ENCODE measurements at regions not wholly inside any gene's neighbourhood (a gene's known extent, or its start where the extent isn't known, plus 50 kb on each side); places are given as distances from the start of the nearest gene placed in this dataset.

DNA sequence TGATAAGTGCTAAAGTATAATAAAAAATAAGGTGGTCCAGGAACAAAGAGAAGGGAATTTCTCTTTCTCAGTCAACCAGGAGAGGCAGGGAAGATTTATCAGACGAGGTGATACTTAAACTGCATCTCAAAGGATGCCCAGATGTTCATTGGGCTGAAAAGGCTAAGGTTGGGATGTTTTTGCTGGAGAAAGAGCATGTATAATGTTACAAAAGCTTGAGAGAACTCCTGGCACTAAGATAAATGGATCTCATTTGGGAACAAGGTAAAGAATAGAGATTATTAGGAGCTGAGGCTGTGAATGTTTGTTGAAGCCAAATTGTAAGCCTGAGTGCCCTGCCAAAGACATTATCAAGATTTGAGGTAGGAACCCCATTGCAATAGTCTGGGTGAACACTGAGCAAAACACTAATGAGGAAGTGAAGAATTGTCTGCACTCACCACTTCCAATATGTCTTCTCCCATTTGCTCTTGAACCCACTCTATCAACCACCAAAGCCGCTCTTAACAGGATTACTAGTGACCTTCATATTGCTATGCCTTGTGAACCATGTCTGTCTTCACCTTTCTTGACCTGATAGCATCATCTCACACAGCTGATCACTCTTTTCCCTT, 149.0 kb upstream of the ARID2 start:
- no peaks in the 10 kb centered on the region for H3K9me3 ChIP-seq
- no peak for DNase-seq
- H3K36me3 ChIP-seq, result no peaks in the 10 kb centered on the region
- peaks cover 9% of the 10 kb centered on the region for H3K27me3 ChIP-seq
- TF ChIP-seq, protein P1, sequence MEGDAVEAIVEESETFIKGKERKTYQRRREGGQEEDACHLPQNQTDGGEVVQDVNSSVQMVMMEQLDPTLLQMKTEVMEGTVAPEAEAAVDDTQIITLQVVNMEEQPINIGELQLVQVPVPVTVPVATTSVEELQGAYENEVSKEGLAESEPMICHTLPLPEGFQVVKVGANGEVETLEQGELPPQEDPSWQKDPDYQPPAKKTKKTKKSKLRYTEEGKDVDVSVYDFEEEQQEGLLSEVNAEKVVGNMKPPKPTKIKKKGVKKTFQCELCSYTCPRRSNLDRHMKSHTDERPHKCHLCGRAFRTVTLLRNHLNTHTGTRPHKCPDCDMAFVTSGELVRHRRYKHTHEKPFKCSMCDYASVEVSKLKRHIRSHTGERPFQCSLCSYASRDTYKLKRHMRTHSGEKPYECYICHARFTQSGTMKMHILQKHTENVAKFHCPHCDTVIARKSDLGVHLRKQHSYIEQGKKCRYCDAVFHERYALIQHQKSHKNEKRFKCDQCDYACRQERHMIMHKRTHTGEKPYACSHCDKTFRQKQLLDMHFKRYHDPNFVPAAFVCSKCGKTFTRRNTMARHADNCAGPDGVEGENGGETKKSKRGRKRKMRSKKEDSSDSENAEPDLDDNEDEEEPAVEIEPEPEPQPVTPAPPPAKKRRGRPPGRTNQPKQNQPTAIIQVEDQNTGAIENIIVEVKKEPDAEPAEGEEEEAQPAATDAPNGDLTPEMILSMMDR (IDR thresholded peaks at IDR 0.05; ENCODE audit: low read depth, low read length), result no peak
- no peak overlapping the region for H3K4me3 ChIP-seq (ENCODE audit: low read depth, low read length)
- no peaks in the 10 kb centered on the region for H3K4me1 ChIP-seq

GRCh38 chr12:45581112-45581511, 148.4 kb upstream of the ARID2 start:
- Histone ChIP-seq H3K27me3 (peaks cover 10% of the 10 kb centered on the region), H3K4me3 (ENCODE audit: low read depth, low read length) (no peak overlapping the region), H3K9me3 (no peaks in the 10 kb centered on the region), H3K4me1 (no peaks in the 10 kb centered on the region), H3K36me3 (no peaks in the 10 kb centered on the region)
- DNase-seq, result no peak
- TF ChIP-seq, protein P1 (IDR thresholded peaks at IDR 0.05; ENCODE audit: low read depth, low read length), result no peak

DNA sequence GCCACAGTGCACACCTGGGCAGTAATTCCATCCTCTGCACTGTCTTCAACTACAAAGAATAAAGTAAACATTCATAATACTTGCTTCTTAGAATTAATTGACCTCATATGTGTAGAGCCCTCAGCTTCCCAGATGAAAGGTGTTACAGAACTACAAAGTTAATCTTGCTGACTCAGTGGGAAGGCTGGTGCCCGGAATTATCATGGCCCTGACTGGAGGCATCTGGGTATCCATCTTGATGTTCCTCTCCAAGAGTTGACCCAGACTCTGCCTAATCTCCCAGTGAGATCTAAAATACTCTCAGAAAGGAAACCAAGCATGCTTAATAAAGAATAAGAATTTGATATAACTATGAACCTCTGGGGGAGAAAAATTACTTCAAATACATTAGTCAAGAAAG, 147.0 kb upstream of the ARID2 start:
- Histone ChIP-seq H3K36me3 (no peaks in the 10 kb centered on the region), H3K4me1 (no peaks in the 10 kb centered on the region), H3K27me3 (peaks cover 11% of the 10 kb centered on the region), H3K9me3 (no peaks in the 10 kb centered on the region), H3K4me3 (ENCODE audit: low read depth, low read length) (no peak overlapping the region)
- TF ChIP-seq, protein P1 (IDR thresholded peaks at IDR 0.05; ENCODE audit: low read depth, low read length), result no peak
- DNase-seq, result no peak

DNA sequence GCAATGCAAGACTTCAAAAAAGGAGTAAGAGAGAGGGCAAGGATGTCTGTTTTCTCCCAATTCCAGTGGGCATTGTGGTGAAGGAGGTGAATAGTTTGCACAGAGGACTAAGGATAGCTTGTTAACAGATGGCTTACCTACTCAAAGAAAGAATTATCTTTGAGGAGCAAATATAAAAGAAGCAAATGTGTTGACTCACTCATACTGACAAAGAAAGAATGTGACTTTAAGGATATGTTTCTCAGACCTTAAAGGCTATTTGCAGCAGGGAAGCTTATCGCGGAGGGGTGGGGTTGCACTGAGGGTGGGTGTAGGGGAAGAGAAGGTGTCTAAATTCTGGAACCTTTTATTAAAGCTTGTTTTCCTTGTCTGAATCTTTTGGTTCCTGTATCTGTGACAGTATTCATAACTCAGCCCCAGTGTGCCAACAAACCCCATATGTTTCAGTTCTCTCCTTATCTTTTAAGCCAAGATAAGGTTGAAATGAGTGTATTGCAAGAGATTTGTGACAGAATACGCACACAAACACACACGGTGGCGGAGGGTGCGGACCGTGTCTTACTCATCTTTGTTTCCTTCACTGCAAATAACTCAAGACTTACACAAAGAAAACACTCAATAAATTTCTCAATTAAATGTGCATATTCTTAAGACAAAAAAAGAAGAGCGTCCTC, 146.4 kb upstream of the ARID2 start:
- no peak for DNase-seq
- Histone ChIP-seq H3K4me3 (ENCODE audit: low read depth, low read length) (no peak overlapping the region), H3K27me3 (peaks cover 11% of the 10 kb centered on the region), H3K36me3 (no peaks in the 10 kb centered on the region), H3K9me3 (no peaks in the 10 kb centered on the region), H3K4me1 (no peaks in the 10 kb centered on the region)
- TF ChIP-seq, protein P1 (IDR thresholded peaks at IDR 0.05; ENCODE audit: low read depth, low read length), result no peak

DNA sequence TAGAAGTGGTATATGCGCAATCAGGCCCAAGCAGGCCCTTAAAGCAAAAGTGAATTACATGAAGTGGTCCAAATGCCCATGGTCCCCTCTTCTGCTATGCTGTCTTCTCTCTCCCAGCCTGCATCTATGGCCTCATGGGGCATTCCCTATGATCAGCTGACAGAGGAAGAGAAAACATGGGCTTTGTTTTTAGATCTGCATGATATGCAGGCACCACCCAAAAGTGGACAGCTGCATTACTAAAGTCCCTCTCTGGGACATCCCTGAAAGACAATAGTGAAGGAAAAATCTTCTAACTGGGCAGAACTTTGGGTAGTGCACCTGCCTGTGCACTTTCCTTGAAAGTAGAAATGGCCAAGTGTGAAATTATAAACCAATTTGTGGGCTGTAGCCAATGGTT, 145.2 kb upstream of the ARID2 start:
- H3K4me1 ChIP-seq, result no peaks in the 10 kb centered on the region
- H3K36me3 ChIP-seq, result no peaks in the 10 kb centered on the region
- H3K4me3 ChIP-seq (ENCODE audit: low read depth, low read length), result no peak overlapping the region
- H3K9me3 ChIP-seq, result no peaks in the 10 kb centered on the region
- TF ChIP-seq, protein P1 (IDR thresholded peaks at IDR 0.05; ENCODE audit: low read depth, low read length), result no peak
- DNase-seq, result no peak
- H3K27me3 ChIP-seq, result peaks cover 11% of the 10 kb centered on the region

GRCh38 chr12:45585522-45586230, 143.8 kb upstream of the ARID2 start:
- H3K4me1 ChIP-seq, result no peaks in the 10 kb centered on the region
- no peaks in the 10 kb centered on the region for H3K36me3 ChIP-seq
- no peak overlapping the region for H3K4me3 ChIP-seq (ENCODE audit: low read depth, low read length)
- no peaks in the 10 kb centered on the region for H3K9me3 ChIP-seq
- TF ChIP-seq, protein P1 (IDR thresholded peaks at IDR 0.05; ENCODE audit: low read depth, low read length), result no peak
- H3K27me3 ChIP-seq, result peaks cover 11% of the 10 kb centered on the region
- no peak for DNase-seq

Measured in BE2C (cell line).